GM23338 (cell line): ENCODE measurements at regions not wholly inside any gene's neighbourhood (a gene's known extent, or its start where the extent isn't known, plus 50 kb on each side); places are given as distances from the start of the nearest gene placed in this dataset.

ENCODE experiments used
- ATAC-seq: fragments of 200-7000 bp; cut with Tn5 transposase; 3 replicates; pipeline ENCODE4 v1.9.1; 2020
- DNase-seq: peaks from one replicate; pipeline ENCODE4 v3.0.0-alpha.2; 2015; ENCODE audit warnings: low spot score
- H2AFZ ChIP-seq: fragments of 200-600 bp; sonication (generic); 2 replicates; pipeline ENCODE4 v1.8.0; 2016; ENCODE audit warnings: antibody characterized with exemption, mild to moderate bottlenecking, moderate library complexity
- H3F3A ChIP-seq: fragments of 200-600 bp; sonication (generic); replicated peaks from 2 replicates; pipeline ENCODE4 v1.8.0; 2017; ENCODE audit warnings: antibody characterized with exemption, mixed run types, low read depth
- H3K27ac ChIP-seq: fragments of 200-600 bp; sonication (generic); 2 replicates; pipeline ENCODE4 v1.6.1; 2016; ENCODE audit warnings: low read depth
- H3K27me3 ChIP-seq: fragments of 200-600 bp; sonication (generic); 2 replicates; pipeline ENCODE4 v1.8.0; 2016; ENCODE audit warnings: mild to moderate bottlenecking, mixed run types, moderate library complexity; ENCODE audit not compliant: insufficient read depth
- H3K36me3 ChIP-seq: fragments of 200-600 bp; sonication (generic); 2 replicates; pipeline ENCODE4 v1.8.0; 2016; ENCODE audit warnings: mild to moderate bottlenecking; ENCODE audit not compliant: insufficient read depth
- H3K4me1 ChIP-seq: fragments of 200-600 bp; sonication (generic); 2 replicates; pipeline ENCODE4 v1.8.0; 2016; ENCODE audit warnings: mild to moderate bottlenecking, moderate library complexity; ENCODE audit not compliant: insufficient read depth
- H3K4me2 ChIP-seq: fragments of 200-600 bp; sonication (generic); 2 replicates; pipeline ENCODE4 v1.7.1; 2017; ENCODE audit warnings: mixed run types
- H3K4me3 ChIP-seq: fragments of 200-600 bp; sonication (generic); 2 replicates; pipeline ENCODE4 v1.6.1; 2016; ENCODE audit warnings: mixed run types
- H3K79me2 ChIP-seq: fragments of 200-600 bp; sonication (generic); replicated peaks from 2 replicates; pipeline ENCODE4 v1.8.0; 2017; ENCODE audit warnings: mild to moderate bottlenecking; ENCODE audit not compliant: insufficient read depth
- H3K9me2 ChIP-seq: fragments of 200-600 bp; sonication (generic); 2 replicates; pipeline ENCODE4 v1.8.0; 2017; ENCODE audit not compliant: insufficient read depth
- H4K20me1 ChIP-seq: fragments of 200-600 bp; sonication (generic); replicated peaks from 2 replicates; pipeline ENCODE4 v1.8.0; 2017; ENCODE audit warnings: mild to moderate bottlenecking; ENCODE audit not compliant: insufficient read depth
- H3K27ac Mint-ChIP-seq: 2 replicates; pipeline ENCODE4 v1.8.0; 2020; ENCODE audit warnings: inconsistent platforms, mild to moderate bottlenecking, moderate library complexity, mixed read lengths
- H3K27me3 Mint-ChIP-seq: 3 replicates; pipeline ENCODE4 v1.8.0; 2022; ENCODE audit warnings: low read depth, mild to moderate bottlenecking, moderate library complexity, mixed read lengths, inconsistent platforms; ENCODE audit not compliant: insufficient read depth, poor library complexity
- H3K36me3 Mint-ChIP-seq: 3 replicates; pipeline ENCODE4 v1.8.0; 2021; ENCODE audit warnings: low read depth, mild to moderate bottlenecking, inconsistent platforms, moderate library complexity, mixed read lengths
- H3K4me1 Mint-ChIP-seq: 3 replicates; pipeline ENCODE4 v1.8.0; 2020; ENCODE audit warnings: mild to moderate bottlenecking, inconsistent platforms, mixed read lengths
- H3K4me3 Mint-ChIP-seq: 3 replicates; pipeline ENCODE4 v1.8.0; 2021; ENCODE audit warnings: moderate library complexity, mild to moderate bottlenecking, inconsistent platforms, mixed read lengths
- H3K9me3 Mint-ChIP-seq: 3 replicates; pipeline ENCODE4 v1.8.0; 2020; ENCODE audit warnings: moderate library complexity, mild to moderate bottlenecking, inconsistent platforms, mixed read lengths
- CREB1 ChIP-seq: fragments of 250-450 bp; sonication (Bioruptor Pico); IDR thresholded peaks from 2 replicates; pipeline ENCODE4 v1.5.0; 2020; ENCODE audit warnings: low read depth, mild to moderate bottlenecking, moderate library complexity
- EZH2phosphoT487 ChIP-seq: fragments of 200-600 bp; sonication (generic); IDR thresholded peaks from one replicate; pipeline ENCODE4 v1.8.1; 2018; ENCODE audit warnings: antibody characterized with exemption; ENCODE audit not compliant: unreplicated experiment
- TF ChIP-seq, protein P1 (sequence below): fragments of 250-450 bp; sonication (Bioruptor Pico); IDR thresholded peaks from 2 replicates; pipeline ENCODE4 v1.5.0; 2020; ENCODE audit warnings: mild to moderate bottlenecking, moderate library complexity
- TF ChIP-seq, protein P2 (sequence below), 2 experiments: fragments of 200-600 bp in 1 of 2; sonication (generic) in 1 of 2; conservative IDR thresholded peaks; 2 replicates each; pipeline versions ENCODE4 v1.5.1 to v1.6.1; 2016 to 2017; ENCODE audit warnings: antibody characterized with exemption in 2 of 2, low read depth in 2 of 2, mild to moderate bottlenecking in 2 of 2, moderate library complexity in 1 of 2
- TF ChIP-seq, protein P3 (sequence below): IDR thresholded peaks from 2 replicates; pipeline ENCODE4 v1.6.1; 2016; ENCODE audit warnings: antibody characterized with exemption

DNA sequence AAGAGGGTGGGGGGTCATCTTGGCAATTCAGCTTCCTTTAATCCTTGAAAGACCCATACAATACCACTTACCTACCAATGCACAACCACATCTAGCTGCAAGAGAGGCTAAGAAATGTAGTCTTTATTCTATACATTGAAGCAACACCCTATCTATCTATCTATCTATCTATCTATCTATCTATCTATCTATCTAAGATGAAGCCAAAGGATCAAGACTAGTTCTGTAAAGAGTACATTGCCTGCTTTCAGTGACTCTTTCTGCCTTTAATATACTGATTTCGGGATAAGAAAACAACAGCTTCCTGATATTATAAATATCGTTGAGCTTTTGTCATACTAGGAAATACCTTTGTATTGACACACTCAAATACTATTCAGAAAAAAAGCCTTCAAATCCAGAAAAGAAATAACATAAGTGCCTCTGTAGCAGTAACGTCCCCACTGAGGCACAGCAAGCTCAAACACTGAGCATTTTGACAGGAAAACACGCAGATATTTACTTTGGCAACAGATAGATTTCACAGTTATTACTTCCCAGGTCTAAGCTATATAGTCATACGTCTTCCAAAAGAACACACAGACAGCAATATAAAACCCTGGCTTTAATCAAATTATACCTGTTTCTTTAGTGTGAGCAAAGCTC, 139.4 kb upstream of the SERTAD2 start (continued):
- TF ChIP-seq, protein P1, sequence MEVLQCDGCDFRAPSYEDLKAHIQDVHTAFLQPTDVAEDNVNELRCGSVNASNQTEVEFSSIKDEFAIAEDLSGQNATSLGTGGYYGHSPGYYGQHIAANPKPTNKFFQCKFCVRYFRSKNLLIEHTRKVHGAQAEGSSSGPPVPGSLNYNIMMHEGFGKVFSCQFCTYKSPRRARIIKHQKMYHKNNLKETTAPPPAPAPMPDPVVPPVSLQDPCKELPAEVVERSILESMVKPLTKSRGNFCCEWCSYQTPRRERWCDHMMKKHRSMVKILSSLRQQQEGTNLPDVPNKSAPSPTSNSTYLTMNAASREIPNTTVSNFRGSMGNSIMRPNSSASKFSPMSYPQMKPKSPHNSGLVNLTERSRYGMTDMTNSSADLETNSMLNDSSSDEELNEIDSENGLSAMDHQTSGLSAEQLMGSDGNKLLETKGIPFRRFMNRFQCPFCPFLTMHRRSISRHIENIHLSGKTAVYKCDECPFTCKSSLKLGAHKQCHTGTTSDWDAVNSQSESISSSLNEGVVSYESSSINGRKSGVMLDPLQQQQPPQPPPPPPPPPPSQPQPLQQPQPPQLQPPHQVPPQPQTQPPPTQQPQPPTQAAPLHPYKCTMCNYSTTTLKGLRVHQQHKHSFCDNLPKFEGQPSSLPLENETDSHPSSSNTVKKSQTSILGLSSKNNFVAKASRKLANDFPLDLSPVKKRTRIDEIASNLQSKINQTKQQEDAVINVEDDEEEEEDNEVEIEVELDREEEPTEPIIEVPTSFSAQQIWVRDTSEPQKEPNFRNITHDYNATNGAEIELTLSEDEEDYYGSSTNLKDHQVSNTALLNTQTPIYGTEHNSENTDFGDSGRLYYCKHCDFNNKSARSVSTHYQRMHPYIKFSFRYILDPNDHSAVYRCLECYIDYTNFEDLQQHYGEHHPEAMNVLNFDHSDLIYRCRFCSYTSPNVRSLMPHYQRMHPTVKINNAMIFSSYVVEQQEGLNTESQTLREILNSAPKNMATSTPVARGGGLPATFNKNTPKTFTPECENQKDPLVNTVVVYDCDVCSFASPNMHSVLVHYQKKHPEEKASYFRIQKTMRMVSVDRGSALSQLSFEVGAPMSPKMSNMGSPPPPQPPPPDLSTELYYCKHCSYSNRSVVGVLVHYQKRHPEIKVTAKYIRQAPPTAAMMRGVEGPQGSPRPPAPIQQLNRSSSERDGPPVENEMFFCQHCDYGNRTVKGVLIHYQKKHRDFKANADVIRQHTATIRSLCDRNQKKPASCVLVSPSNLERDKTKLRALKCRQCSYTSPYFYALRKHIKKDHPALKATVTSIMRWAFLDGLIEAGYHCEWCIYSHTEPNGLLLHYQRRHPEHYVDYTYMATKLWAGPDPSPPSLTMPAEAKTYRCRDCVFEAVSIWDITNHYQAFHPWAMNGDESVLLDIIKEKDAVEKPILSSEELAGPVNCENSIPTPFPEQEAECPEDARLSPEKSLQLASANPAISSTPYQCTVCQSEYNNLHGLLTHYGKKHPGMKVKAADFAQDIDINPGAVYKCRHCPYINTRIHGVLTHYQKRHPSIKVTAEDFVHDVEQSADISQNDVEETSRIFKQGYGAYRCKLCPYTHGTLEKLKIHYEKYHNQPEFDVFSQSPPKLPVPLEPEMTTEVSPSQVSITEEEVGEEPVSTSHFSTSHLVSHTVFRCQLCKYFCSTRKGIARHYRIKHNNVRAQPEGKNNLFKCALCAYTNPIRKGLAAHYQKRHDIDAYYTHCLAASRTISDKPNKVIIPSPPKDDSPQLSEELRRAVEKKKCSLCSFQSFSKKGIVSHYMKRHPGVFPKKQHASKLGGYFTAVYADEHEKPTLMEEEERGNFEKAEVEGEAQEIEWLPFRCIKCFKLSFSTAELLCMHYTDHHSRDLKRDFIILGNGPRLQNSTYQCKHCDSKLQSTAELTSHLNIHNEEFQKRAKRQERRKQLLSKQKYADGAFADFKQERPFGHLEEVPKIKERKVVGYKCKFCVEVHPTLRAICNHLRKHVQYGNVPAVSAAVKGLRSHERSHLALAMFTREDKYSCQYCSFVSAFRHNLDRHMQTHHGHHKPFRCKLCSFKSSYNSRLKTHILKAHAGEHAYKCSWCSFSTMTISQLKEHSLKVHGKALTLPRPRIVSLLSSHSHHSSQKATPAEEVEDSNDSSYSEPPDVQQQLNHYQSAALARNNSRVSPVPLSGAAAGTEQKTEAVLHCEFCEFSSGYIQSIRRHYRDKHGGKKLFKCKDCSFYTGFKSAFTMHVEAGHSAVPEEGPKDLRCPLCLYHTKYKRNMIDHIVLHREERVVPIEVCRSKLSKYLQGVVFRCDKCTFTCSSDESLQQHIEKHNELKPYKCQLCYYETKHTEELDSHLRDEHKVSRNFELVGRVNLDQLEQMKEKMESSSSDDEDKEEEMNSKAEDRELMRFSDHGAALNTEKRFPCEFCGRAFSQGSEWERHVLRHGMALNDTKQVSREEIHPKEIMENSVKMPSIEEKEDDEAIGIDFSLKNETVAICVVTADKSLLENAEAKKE (CRISPR knock-in tag) = no peak

DNA sequence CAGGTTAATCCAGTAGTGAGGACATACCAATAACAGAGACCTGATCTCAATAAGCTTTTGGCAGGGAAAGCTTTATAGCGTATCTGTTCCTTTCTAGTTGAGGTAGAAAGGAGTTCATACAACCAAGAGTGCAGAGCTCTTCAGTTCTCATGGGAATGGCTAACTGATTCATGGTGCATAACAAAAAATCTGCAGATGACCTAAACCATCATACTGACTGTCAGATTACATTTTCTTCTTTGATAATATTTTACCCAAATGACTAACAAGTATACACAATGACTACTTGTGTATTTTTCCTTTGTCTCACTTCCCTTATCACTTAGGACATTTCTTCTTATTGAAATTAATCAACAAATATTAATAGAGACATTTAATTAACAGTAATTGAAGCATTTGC, 140.0 kb upstream of the SERTAD2 start:
- Mint-ChIP-seq H3K27me3 (no peaks in the 10 kb centered on the region), H3K4me3 (no peak overlapping the region), H3K9me3 (no peaks in the 10 kb centered on the region), H3K4me1 (peaks cover 14% of the 10 kb centered on the region), H3K27ac (no peak overlapping the region), H3K36me3 (no peaks in the 10 kb centered on the region)
- Histone ChIP-seq H3F3A (no peaks in the 10 kb centered on the region), H3K79me2 (no peaks in the 10 kb centered on the region), H4K20me1 (no peaks in the 10 kb centered on the region), H3K9me2 (peaks cover 3% of the 10 kb centered on the region; the same call in 1 of the 2 replicates), H3K4me1 (peaks cover 9% of the 10 kb centered on the region; the same call in 1 of the 2 replicates), H2AFZ (no peak overlapping the region), H3K27me3 (no peaks in the 10 kb centered on the region), H3K36me3 (no peaks in the 10 kb centered on the region), H3K4me3 (no peak overlapping the region), H3K27ac (no peak overlapping the region), H3K4me2 (no peak overlapping the region)
- no peak for DNase-seq
- no peak for ATAC-seq
- TF ChIP-seq, protein P2, sequence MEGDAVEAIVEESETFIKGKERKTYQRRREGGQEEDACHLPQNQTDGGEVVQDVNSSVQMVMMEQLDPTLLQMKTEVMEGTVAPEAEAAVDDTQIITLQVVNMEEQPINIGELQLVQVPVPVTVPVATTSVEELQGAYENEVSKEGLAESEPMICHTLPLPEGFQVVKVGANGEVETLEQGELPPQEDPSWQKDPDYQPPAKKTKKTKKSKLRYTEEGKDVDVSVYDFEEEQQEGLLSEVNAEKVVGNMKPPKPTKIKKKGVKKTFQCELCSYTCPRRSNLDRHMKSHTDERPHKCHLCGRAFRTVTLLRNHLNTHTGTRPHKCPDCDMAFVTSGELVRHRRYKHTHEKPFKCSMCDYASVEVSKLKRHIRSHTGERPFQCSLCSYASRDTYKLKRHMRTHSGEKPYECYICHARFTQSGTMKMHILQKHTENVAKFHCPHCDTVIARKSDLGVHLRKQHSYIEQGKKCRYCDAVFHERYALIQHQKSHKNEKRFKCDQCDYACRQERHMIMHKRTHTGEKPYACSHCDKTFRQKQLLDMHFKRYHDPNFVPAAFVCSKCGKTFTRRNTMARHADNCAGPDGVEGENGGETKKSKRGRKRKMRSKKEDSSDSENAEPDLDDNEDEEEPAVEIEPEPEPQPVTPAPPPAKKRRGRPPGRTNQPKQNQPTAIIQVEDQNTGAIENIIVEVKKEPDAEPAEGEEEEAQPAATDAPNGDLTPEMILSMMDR (conservative IDR thresholded peaks at IDR 0.05; ENCODE audit: low read depth in 2 of 2) = no peak
- TF ChIP-seq, protein P3, sequence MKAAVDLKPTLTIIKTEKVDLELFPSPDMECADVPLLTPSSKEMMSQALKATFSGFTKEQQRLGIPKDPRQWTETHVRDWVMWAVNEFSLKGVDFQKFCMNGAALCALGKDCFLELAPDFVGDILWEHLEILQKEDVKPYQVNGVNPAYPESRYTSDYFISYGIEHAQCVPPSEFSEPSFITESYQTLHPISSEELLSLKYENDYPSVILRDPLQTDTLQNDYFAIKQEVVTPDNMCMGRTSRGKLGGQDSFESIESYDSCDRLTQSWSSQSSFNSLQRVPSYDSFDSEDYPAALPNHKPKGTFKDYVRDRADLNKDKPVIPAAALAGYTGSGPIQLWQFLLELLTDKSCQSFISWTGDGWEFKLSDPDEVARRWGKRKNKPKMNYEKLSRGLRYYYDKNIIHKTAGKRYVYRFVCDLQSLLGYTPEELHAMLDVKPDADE = no peak
- TF ChIP-seq EZH2phosphoT487 (no peak), CREB1 (CRISPR knock-in tag) (no peak)
- TF ChIP-seq, protein P1 (CRISPR knock-in tag) = no peak
